GM23338 (cell line): ENCODE measurements at regions not wholly inside any gene's neighbourhood (a gene's known extent, or its start where the extent isn't known, plus 50 kb on each side); places are given as distances from the start of the nearest gene placed in this dataset.

Experiments used
- ATAC-seq: fragments of 200-7000 bp; cut with Tn5 transposase; 3 replicates; pipeline ENCODE4 v1.9.1; 2020
- DNase-seq: peaks from one replicate; pipeline ENCODE4 v3.0.0-alpha.2; 2015; ENCODE audit warnings: low spot score
- H2AFZ ChIP-seq: fragments of 200-600 bp; sonication (generic); 2 replicates; pipeline ENCODE4 v1.8.0; 2016; ENCODE audit warnings: antibody characterized with exemption, mild to moderate bottlenecking, moderate library complexity
- H3F3A ChIP-seq: fragments of 200-600 bp; sonication (generic); replicated peaks from 2 replicates; pipeline ENCODE4 v1.8.0; 2017; ENCODE audit warnings: antibody characterized with exemption, mixed run types, low read depth
- H3K27ac ChIP-seq: fragments of 200-600 bp; sonication (generic); 2 replicates; pipeline ENCODE4 v1.6.1; 2016; ENCODE audit warnings: low read depth
- H3K27me3 ChIP-seq: fragments of 200-600 bp; sonication (generic); 2 replicates; pipeline ENCODE4 v1.8.0; 2016; ENCODE audit warnings: mild to moderate bottlenecking, mixed run types, moderate library complexity; ENCODE audit not compliant: insufficient read depth
- H3K36me3 ChIP-seq: fragments of 200-600 bp; sonication (generic); 2 replicates; pipeline ENCODE4 v1.8.0; 2016; ENCODE audit warnings: mild to moderate bottlenecking; ENCODE audit not compliant: insufficient read depth
- H3K4me1 ChIP-seq: fragments of 200-600 bp; sonication (generic); 2 replicates; pipeline ENCODE4 v1.8.0; 2016; ENCODE audit warnings: mild to moderate bottlenecking, moderate library complexity; ENCODE audit not compliant: insufficient read depth
- H3K4me2 ChIP-seq: fragments of 200-600 bp; sonication (generic); 2 replicates; pipeline ENCODE4 v1.7.1; 2017; ENCODE audit warnings: mixed run types
- H3K4me3 ChIP-seq: fragments of 200-600 bp; sonication (generic); 2 replicates; pipeline ENCODE4 v1.6.1; 2016; ENCODE audit warnings: mixed run types
- H3K79me2 ChIP-seq: fragments of 200-600 bp; sonication (generic); replicated peaks from 2 replicates; pipeline ENCODE4 v1.8.0; 2017; ENCODE audit warnings: mild to moderate bottlenecking; ENCODE audit not compliant: insufficient read depth
- H3K9me2 ChIP-seq: fragments of 200-600 bp; sonication (generic); 2 replicates; pipeline ENCODE4 v1.8.0; 2017; ENCODE audit not compliant: insufficient read depth
- H4K20me1 ChIP-seq: fragments of 200-600 bp; sonication (generic); replicated peaks from 2 replicates; pipeline ENCODE4 v1.8.0; 2017; ENCODE audit warnings: mild to moderate bottlenecking; ENCODE audit not compliant: insufficient read depth
- H3K27ac Mint-ChIP-seq: 2 replicates; pipeline ENCODE4 v1.8.0; 2020; ENCODE audit warnings: inconsistent platforms, mild to moderate bottlenecking, moderate library complexity, mixed read lengths
- H3K27me3 Mint-ChIP-seq: 3 replicates; pipeline ENCODE4 v1.8.0; 2022; ENCODE audit warnings: low read depth, mild to moderate bottlenecking, moderate library complexity, mixed read lengths, inconsistent platforms; ENCODE audit not compliant: insufficient read depth, poor library complexity
- H3K36me3 Mint-ChIP-seq: 3 replicates; pipeline ENCODE4 v1.8.0; 2021; ENCODE audit warnings: low read depth, mild to moderate bottlenecking, inconsistent platforms, moderate library complexity, mixed read lengths
- H3K4me1 Mint-ChIP-seq: 3 replicates; pipeline ENCODE4 v1.8.0; 2020; ENCODE audit warnings: mild to moderate bottlenecking, inconsistent platforms, mixed read lengths
- H3K4me3 Mint-ChIP-seq: 3 replicates; pipeline ENCODE4 v1.8.0; 2021; ENCODE audit warnings: moderate library complexity, mild to moderate bottlenecking, inconsistent platforms, mixed read lengths
- H3K9me3 Mint-ChIP-seq: 3 replicates; pipeline ENCODE4 v1.8.0; 2020; ENCODE audit warnings: moderate library complexity, mild to moderate bottlenecking, inconsistent platforms, mixed read lengths
- CREB1 ChIP-seq: fragments of 250-450 bp; sonication (Bioruptor Pico); IDR thresholded peaks from 2 replicates; pipeline ENCODE4 v1.5.0; 2020; ENCODE audit warnings: low read depth, mild to moderate bottlenecking, moderate library complexity
- CTCF ChIP-seq, 2 experiments: fragments of 200-600 bp in 1 of 2; sonication (generic) in 1 of 2; conservative IDR thresholded peaks; 2 replicates each; pipeline versions ENCODE4 v1.5.1 to v1.6.1; 2016 to 2017; ENCODE audit warnings: antibody characterized with exemption in 2 of 2, low read depth in 2 of 2, mild to moderate bottlenecking in 2 of 2, moderate library complexity in 1 of 2
- EZH2 ChIP-seq: fragments of 200-600 bp; sonication (generic); IDR thresholded peaks from one replicate; pipeline ENCODE4 v1.8.0; 2017; ENCODE audit warnings: antibody characterized with exemption, mild to moderate bottlenecking, low read depth; ENCODE audit not compliant: unreplicated experiment
- EZH2phosphoT487 ChIP-seq: fragments of 200-600 bp; sonication (generic); IDR thresholded peaks from one replicate; pipeline ENCODE4 v1.8.1; 2018; ENCODE audit warnings: antibody characterized with exemption; ENCODE audit not compliant: unreplicated experiment
- JUNB ChIP-seq: IDR thresholded peaks from one replicate; pipeline ENCODE4 v1.6.1; 2016; ENCODE audit warnings: antibody characterized with exemption; ENCODE audit not compliant: unreplicated experiment
- NANOG ChIP-seq: IDR thresholded peaks from 2 replicates; pipeline ENCODE4 v1.6.1; 2016; ENCODE audit warnings: antibody characterized with exemption, borderline replicate concordance
- POLR2AphosphoS5 ChIP-seq: IDR thresholded peaks from 2 replicates; pipeline ENCODE4 v1.6.1; 2016; ENCODE audit warnings: antibody characterized with exemption, low read depth
- STAT1 ChIP-seq: IDR thresholded peaks from one replicate; pipeline ENCODE4 v1.6.1; 2016; ENCODE audit warnings: antibody characterized with exemption; ENCODE audit not compliant: unreplicated experiment
- ZNF114 ChIP-seq: fragments of 250-450 bp; sonication (Bioruptor Pico); IDR thresholded peaks from 2 replicates; pipeline ENCODE4 v1.5.0; 2020; ENCODE audit warnings: mild to moderate bottlenecking, moderate library complexity
- ZNF331 ChIP-seq: fragments of 250-450 bp; sonication (Bioruptor Pico); IDR thresholded peaks from 2 replicates; pipeline ENCODE4 v1.5.0; 2020; ENCODE audit warnings: low read depth, mild to moderate bottlenecking, moderate library complexity
- TF ChIP-seq, protein P1 (sequence below): fragments of 250-450 bp; sonication (Bioruptor Pico); IDR thresholded peaks from 2 replicates; pipeline ENCODE4 v1.5.0; 2020; ENCODE audit warnings: mild to moderate bottlenecking, moderate library complexity
- TF ChIP-seq, protein P2 (sequence below): IDR thresholded peaks from one replicate; pipeline ENCODE4 v1.6.1; 2018; ENCODE audit warnings: antibody characterized with exemption; ENCODE audit not compliant: unreplicated experiment
- TF ChIP-seq, protein P3 (sequence below): IDR thresholded peaks from 2 replicates; pipeline ENCODE4 v1.6.1; 2016; ENCODE audit warnings: antibody characterized with exemption

- no peaks in the 10 kb centered on the region for H3K27me3 Mint-ChIP-seq
Measured at GRCh38 chr1:60876952-60877351, 205.4 kb upstream of the NFIA start.

More at GRCh38 chr1:60876952-60877351, 205.4 kb upstream of the NFIA start:
- no peaks in the 10 kb centered on the region for H4K20me1 ChIP-seq
- H3K4me1 ChIP-seq = 0 out of 2 replicates have a peak, but pooled peaks cover 3% of the 10 kb centered on the region
- H3K27ac ChIP-seq = no peak overlapping the region
- ATAC-seq (no peak), DNase-seq (no peak)
- H3K36me3 Mint-ChIP-seq = no peaks in the 10 kb centered on the region
- no peaks in the 10 kb centered on the region for H3K36me3 ChIP-seq
- H3F3A ChIP-seq = no peaks in the 10 kb centered on the region
- H3K9me3 Mint-ChIP-seq = no peaks in the 10 kb centered on the region
- H3K4me1 Mint-ChIP-seq = peaks cover 6% of the 10 kb centered on the region
- H3K27ac Mint-ChIP-seq = no peak overlapping the region
- H3K9me2 ChIP-seq = 0 out of 2 replicates have a peak, but pooled peaks cover 2% of the 10 kb centered on the region
- no peaks in the 10 kb centered on the region for H3K27me3 ChIP-seq
- no peak overlapping the region for H3K4me3 Mint-ChIP-seq
- no peak overlapping the region for H3K4me2 ChIP-seq
- no peak for TF ChIP-seq EZH2phosphoT487
- no peak for TF ChIP-seq POLR2AphosphoS5
- no peak for TF ChIP-seq NANOG
- TF ChIP-seq, protein P1, sequence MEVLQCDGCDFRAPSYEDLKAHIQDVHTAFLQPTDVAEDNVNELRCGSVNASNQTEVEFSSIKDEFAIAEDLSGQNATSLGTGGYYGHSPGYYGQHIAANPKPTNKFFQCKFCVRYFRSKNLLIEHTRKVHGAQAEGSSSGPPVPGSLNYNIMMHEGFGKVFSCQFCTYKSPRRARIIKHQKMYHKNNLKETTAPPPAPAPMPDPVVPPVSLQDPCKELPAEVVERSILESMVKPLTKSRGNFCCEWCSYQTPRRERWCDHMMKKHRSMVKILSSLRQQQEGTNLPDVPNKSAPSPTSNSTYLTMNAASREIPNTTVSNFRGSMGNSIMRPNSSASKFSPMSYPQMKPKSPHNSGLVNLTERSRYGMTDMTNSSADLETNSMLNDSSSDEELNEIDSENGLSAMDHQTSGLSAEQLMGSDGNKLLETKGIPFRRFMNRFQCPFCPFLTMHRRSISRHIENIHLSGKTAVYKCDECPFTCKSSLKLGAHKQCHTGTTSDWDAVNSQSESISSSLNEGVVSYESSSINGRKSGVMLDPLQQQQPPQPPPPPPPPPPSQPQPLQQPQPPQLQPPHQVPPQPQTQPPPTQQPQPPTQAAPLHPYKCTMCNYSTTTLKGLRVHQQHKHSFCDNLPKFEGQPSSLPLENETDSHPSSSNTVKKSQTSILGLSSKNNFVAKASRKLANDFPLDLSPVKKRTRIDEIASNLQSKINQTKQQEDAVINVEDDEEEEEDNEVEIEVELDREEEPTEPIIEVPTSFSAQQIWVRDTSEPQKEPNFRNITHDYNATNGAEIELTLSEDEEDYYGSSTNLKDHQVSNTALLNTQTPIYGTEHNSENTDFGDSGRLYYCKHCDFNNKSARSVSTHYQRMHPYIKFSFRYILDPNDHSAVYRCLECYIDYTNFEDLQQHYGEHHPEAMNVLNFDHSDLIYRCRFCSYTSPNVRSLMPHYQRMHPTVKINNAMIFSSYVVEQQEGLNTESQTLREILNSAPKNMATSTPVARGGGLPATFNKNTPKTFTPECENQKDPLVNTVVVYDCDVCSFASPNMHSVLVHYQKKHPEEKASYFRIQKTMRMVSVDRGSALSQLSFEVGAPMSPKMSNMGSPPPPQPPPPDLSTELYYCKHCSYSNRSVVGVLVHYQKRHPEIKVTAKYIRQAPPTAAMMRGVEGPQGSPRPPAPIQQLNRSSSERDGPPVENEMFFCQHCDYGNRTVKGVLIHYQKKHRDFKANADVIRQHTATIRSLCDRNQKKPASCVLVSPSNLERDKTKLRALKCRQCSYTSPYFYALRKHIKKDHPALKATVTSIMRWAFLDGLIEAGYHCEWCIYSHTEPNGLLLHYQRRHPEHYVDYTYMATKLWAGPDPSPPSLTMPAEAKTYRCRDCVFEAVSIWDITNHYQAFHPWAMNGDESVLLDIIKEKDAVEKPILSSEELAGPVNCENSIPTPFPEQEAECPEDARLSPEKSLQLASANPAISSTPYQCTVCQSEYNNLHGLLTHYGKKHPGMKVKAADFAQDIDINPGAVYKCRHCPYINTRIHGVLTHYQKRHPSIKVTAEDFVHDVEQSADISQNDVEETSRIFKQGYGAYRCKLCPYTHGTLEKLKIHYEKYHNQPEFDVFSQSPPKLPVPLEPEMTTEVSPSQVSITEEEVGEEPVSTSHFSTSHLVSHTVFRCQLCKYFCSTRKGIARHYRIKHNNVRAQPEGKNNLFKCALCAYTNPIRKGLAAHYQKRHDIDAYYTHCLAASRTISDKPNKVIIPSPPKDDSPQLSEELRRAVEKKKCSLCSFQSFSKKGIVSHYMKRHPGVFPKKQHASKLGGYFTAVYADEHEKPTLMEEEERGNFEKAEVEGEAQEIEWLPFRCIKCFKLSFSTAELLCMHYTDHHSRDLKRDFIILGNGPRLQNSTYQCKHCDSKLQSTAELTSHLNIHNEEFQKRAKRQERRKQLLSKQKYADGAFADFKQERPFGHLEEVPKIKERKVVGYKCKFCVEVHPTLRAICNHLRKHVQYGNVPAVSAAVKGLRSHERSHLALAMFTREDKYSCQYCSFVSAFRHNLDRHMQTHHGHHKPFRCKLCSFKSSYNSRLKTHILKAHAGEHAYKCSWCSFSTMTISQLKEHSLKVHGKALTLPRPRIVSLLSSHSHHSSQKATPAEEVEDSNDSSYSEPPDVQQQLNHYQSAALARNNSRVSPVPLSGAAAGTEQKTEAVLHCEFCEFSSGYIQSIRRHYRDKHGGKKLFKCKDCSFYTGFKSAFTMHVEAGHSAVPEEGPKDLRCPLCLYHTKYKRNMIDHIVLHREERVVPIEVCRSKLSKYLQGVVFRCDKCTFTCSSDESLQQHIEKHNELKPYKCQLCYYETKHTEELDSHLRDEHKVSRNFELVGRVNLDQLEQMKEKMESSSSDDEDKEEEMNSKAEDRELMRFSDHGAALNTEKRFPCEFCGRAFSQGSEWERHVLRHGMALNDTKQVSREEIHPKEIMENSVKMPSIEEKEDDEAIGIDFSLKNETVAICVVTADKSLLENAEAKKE (CRISPR knock-in tag) = no peak
- TF ChIP-seq EZH2 = no peak
- TF ChIP-seq, protein P2, sequence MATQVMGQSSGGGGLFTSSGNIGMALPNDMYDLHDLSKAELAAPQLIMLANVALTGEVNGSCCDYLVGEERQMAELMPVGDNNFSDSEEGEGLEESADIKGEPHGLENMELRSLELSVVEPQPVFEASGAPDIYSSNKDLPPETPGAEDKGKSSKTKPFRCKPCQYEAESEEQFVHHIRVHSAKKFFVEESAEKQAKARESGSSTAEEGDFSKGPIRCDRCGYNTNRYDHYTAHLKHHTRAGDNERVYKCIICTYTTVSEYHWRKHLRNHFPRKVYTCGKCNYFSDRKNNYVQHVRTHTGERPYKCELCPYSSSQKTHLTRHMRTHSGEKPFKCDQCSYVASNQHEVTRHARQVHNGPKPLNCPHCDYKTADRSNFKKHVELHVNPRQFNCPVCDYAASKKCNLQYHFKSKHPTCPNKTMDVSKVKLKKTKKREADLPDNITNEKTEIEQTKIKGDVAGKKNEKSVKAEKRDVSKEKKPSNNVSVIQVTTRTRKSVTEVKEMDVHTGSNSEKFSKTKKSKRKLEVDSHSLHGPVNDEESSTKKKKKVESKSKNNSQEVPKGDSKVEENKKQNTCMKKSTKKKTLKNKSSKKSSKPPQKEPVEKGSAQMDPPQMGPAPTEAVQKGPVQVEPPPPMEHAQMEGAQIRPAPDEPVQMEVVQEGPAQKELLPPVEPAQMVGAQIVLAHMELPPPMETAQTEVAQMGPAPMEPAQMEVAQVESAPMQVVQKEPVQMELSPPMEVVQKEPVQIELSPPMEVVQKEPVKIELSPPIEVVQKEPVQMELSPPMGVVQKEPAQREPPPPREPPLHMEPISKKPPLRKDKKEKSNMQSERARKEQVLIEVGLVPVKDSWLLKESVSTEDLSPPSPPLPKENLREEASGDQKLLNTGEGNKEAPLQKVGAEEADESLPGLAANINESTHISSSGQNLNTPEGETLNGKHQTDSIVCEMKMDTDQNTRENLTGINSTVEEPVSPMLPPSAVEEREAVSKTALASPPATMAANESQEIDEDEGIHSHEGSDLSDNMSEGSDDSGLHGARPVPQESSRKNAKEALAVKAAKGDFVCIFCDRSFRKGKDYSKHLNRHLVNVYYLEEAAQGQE = no peak
- TF ChIP-seq ZNF331 = no peak
- TF ChIP-seq STAT1 = no peak
- no peak for TF ChIP-seq JUNB
- TF ChIP-seq CREB1 (CRISPR knock-in tag) = no peak
- no peak for TF ChIP-seq ZNF114 (CRISPR knock-in tag)
- TF ChIP-seq CTCF (conservative IDR thresholded peaks at IDR 0.05; ENCODE audit: low read depth in 2 of 2) = no peak
- TF ChIP-seq, protein P3, sequence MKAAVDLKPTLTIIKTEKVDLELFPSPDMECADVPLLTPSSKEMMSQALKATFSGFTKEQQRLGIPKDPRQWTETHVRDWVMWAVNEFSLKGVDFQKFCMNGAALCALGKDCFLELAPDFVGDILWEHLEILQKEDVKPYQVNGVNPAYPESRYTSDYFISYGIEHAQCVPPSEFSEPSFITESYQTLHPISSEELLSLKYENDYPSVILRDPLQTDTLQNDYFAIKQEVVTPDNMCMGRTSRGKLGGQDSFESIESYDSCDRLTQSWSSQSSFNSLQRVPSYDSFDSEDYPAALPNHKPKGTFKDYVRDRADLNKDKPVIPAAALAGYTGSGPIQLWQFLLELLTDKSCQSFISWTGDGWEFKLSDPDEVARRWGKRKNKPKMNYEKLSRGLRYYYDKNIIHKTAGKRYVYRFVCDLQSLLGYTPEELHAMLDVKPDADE = no peak
- no peak overlapping the region for H2AFZ ChIP-seq
- H3K4me3 ChIP-seq = no peak overlapping the region
- no peaks in the 10 kb centered on the region for H3K79me2 ChIP-seq
